Thyroid gland (tissue), 4 donors: ENCODE measurements at regions not wholly inside any gene's neighbourhood (a gene's known extent, or its start where the extent isn't known, plus 50 kb on each side); places are given as distances from the start of the nearest gene placed in this dataset.

Experiments
- DNase-seq, 2 donors: peaks; one replicate each; pipeline ENCODE4 v3.0.0-alpha.2; 2019
- H3K27ac ChIP-seq, 3 donors: fragments of 200-600 bp; sonication (generic); 1 replicate in 2 of 3; 2 replicates in 1 of 3; pipeline ENCODE4 v1.5.1; 2016 to 2019; ENCODE audit warnings: mild to moderate bottlenecking in 1 of 3, moderate library complexity in 1 of 3
- H3K27me3 ChIP-seq: fragments of 200-600 bp; sonication (generic); one replicate; pipeline ENCODE4 v1.5.1; 2019
- H3K36me3 ChIP-seq, 2 donors: fragments of 200-600 bp; sonication (generic); one replicate each; pipeline ENCODE4 v1.5.1; 2016 to 2019
- H3K4me1 ChIP-seq, 2 donors: fragments of 200-600 bp; sonication (generic); one replicate each; pipeline ENCODE4 v1.5.1; 2017 to 2019
- H3K4me3 ChIP-seq, 3 donors: fragments of 200-600 bp; sonication (generic); replicated peaks in 1 of 3; 1 replicate in 2 of 3; 2 replicates in 1 of 3; pipeline ENCODE4 v1.5.1; 2016; ENCODE audit warnings: mild to moderate bottlenecking in 1 of 3
- H3K9me3 ChIP-seq: fragments of 200-600 bp; sonication (generic); one replicate; pipeline ENCODE4 v1.5.1; 2017
- POLR2A ChIP-seq, 2 donors: fragments of 450-650 bp; IDR thresholded peaks; one replicate each; pipeline ENCODE4 v1.6.1; 2017; ENCODE audit warnings: antibody characterized with exemption in 2 of 2, mild to moderate bottlenecking in 2 of 2, moderate library complexity in 1 of 2
- WGBS, 2 donors: methylation state at CpG; one replicate each; pipeline ENCODE4 v1.1.5; 2017; 5-methylcytosine and 5-hydroxymethylcytosine counted together
- intact Hi-C: fragments of 100-400 bp; cut with DNase I; formaldehyde crosslinking; loops from one replicate; pipeline ENCODE4 v1.15.1; 2023
- TF ChIP-seq, protein P1 (sequence below), 6 experiments: fragments of 200-600 bp in 3 of 6; fragments of 450-650 bp in 3 of 6; sonication (generic) in 3 of 6; IDR thresholded peaks; one replicate each; pipeline ENCODE4 v1.5.1; 2016 to 2019; ENCODE audit warnings: antibody characterized with exemption in 6 of 6, mild to moderate bottlenecking in 2 of 6, inconsistent platforms in 1 of 6, moderate library complexity in 1 of 6

DNA sequence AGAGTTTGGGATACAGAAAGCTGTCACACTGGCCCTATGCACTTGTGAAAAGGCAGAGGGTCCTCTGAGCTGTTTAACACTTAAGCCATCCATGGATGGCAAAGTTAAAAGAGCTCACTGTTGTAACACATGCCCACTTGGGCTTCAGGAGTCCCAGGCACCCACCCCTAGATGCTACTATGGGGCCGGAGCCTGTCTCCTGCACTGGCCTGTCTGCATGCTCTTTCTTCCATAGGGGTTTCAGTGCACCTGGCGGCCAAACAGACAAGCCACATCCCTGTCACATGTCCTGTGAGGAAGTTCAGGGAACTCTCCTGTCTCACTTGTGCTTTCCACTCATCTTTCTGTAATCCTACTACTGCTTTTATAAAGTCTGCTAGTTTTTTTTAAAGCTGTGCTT, 2586.0 kb downstream of the PCDH7 start:
- Histone ChIP-seq H3K4me1 (no peaks in the 10 kb centered on the region), H3K4me3 (no peak overlapping the region), H3K36me3 (no peaks in the 10 kb centered on the region), H3K9me3 (no peaks in the 10 kb centered on the region), H3K27me3 (no peaks in the 10 kb centered on the region), H3K27ac (no peak overlapping the region)
- intact Hi-C loops, result no loop called here
- TF ChIP-seq, protein P1, sequence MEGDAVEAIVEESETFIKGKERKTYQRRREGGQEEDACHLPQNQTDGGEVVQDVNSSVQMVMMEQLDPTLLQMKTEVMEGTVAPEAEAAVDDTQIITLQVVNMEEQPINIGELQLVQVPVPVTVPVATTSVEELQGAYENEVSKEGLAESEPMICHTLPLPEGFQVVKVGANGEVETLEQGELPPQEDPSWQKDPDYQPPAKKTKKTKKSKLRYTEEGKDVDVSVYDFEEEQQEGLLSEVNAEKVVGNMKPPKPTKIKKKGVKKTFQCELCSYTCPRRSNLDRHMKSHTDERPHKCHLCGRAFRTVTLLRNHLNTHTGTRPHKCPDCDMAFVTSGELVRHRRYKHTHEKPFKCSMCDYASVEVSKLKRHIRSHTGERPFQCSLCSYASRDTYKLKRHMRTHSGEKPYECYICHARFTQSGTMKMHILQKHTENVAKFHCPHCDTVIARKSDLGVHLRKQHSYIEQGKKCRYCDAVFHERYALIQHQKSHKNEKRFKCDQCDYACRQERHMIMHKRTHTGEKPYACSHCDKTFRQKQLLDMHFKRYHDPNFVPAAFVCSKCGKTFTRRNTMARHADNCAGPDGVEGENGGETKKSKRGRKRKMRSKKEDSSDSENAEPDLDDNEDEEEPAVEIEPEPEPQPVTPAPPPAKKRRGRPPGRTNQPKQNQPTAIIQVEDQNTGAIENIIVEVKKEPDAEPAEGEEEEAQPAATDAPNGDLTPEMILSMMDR (IDR thresholded peaks at IDR 0.05), result no peak
- TF ChIP-seq POLR2A (IDR thresholded peaks at IDR 0.05), result no peak
- WGBS, 2 donors, result 90 to 96% methylated on average over 2 of the region's 2 CpGs
- DNase-seq, result no peak

- H3K4me3 ChIP-seq, result no peak overlapping the region
- 88 to 95% methylated on average over 2 of the region's 2 CpGs for WGBS, 2 donors
- no peaks in the 10 kb centered on the region for H3K27me3 ChIP-seq
- H3K9me3 ChIP-seq, result no peaks in the 10 kb centered on the region
- TF ChIP-seq POLR2A (IDR thresholded peaks at IDR 0.05), result no peak
- TF ChIP-seq, protein P1 (IDR thresholded peaks at IDR 0.05), result no peak
- H3K27ac ChIP-seq, result no peak overlapping the region
- intact Hi-C loops, result no loop called here
- H3K36me3 ChIP-seq, result no peaks in the 10 kb centered on the region
- no peak for DNase-seq
- no peaks in the 10 kb centered on the region for H3K4me1 ChIP-seq
Observed at GRCh38 chr4:33316033-33316432, 2595.9 kb downstream of the PCDH7 start.

GRCh38 chr4:33316578-33316977, 2596.4 kb downstream of the PCDH7 start:
- TF ChIP-seq, protein P1 (IDR thresholded peaks at IDR 0.05), result no peak
- TF ChIP-seq POLR2A (IDR thresholded peaks at IDR 0.05), result no peak
- H3K27me3 ChIP-seq, result no peaks in the 10 kb centered on the region
- 90 to 94% methylated on average over 3 of the region's 3 CpGs for WGBS, 2 donors
- no peaks in the 10 kb centered on the region for H3K9me3 ChIP-seq
- intact Hi-C loops, result no loop called here
- no peak for DNase-seq
- no peak overlapping the region for H3K4me3 ChIP-seq
- H3K36me3 ChIP-seq, result no peaks in the 10 kb centered on the region
- no peaks in the 10 kb centered on the region for H3K4me1 ChIP-seq
- no peak overlapping the region for H3K27ac ChIP-seq

- Histone ChIP-seq H3K4me1 (no peaks in the 10 kb centered on the region), H3K4me3 (no peak overlapping the region), H3K27ac (no peak overlapping the region), H3K9me3 (no peaks in the 10 kb centered on the region), H3K27me3 (no peaks in the 10 kb centered on the region), H3K36me3 (no peaks in the 10 kb centered on the region)
- no peak for DNase-seq
- intact Hi-C loops, result no loop called here
- TF ChIP-seq, protein P1 (IDR thresholded peaks at IDR 0.05), result no peak
- no peak for TF ChIP-seq POLR2A (IDR thresholded peaks at IDR 0.05)
- WGBS, 2 donors, result 80 to 85% methylated on average over 1 of the region's 1 CpG
Observed at GRCh38 chr4:33323393-33323792, 2603.2 kb downstream of the PCDH7 start.

DNA sequence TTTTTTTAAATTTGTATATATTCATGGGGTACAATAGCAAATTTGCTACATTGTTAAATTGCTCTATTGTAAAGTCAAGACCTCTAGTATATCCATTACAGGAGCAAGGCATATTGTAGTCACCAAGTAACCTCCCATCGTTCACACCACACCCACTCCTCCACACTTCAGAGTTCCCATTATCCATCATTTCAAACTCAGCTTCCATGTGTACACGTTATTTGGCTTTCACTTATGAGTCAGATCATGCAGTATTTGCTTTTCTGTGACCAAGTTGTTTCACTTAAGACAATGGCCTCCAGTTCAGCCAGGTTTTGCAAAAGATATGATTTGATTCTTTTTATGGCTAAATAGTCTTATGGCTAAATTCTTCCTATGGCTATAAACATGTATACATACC, 2614.2 kb downstream of the PCDH7 start:
- Histone ChIP-seq H3K4me3 (no peak overlapping the region), H3K9me3 (no peaks in the 10 kb centered on the region), H3K27ac (no peak overlapping the region), H3K36me3 (no peaks in the 10 kb centered on the region), H3K27me3 (no peaks in the 10 kb centered on the region), H3K4me1 (no peaks in the 10 kb centered on the region)
- TF ChIP-seq, protein P1 (IDR thresholded peaks at IDR 0.05), result no peak
- TF ChIP-seq POLR2A (IDR thresholded peaks at IDR 0.05), result no peak
- no peak for DNase-seq
- 81 to 84% methylated on average over 2 of the region's 2 CpGs for WGBS, 2 donors
- intact Hi-C loops, result no loop called here
